ENCODE measurements at regions not wholly inside any gene's neighbourhood (a gene's known extent, or its start where the extent isn't known, plus 50 kb on each side); places are given as distances from the start of the nearest gene placed in this dataset.
"Not testable (repeated sequence)": the region's sequence is repeated elsewhere in the genome, so short reads cannot be mapped to it uniquely, and the experiment has no call there.

GRCh38 chr12:131642101-131642540 lies 68.8 kb upstream of the SFSWAP start:
- ATAC-seq (no peak), DNase-seq (no peak)
- intact Hi-C loops (cut with micrococcal nuclease), result no loop called here

GRCh38 chr12:131642771-131643170 lies 68.1 kb upstream of the SFSWAP start:
- DNase-seq (no peak), ATAC-seq (no peak)
- intact Hi-C loops (cut with micrococcal nuclease), result no loop called here

GRCh38 chr12:131643631-131644452 lies 67.0 kb upstream of the SFSWAP start:
- ATAC-seq (no peak), DNase-seq (no peak)
- intact Hi-C loops (cut with micrococcal nuclease), result no loop called here

GRCh38 chr12:131644481-131644880 lies 66.4 kb upstream of the SFSWAP start:
- intact Hi-C loops (cut with micrococcal nuclease), result no loop called here

GRCh38 chr12:131644917-131645316 lies 66.0 kb upstream of the SFSWAP start:
- ATAC-seq; intact Hi-C loops (cut with micrococcal nuclease); DNase-seq: not testable (repeated sequence)

More at GRCh38 chr12:131644481-131644880, 66.4 kb upstream of the SFSWAP start:
- ATAC-seq, result no peak
- no peak for DNase-seq

GRCh38 chr12:131645557-131645956 lies 65.3 kb upstream of the SFSWAP start:
- DNase-seq; ATAC-seq; intact Hi-C loops (cut with micrococcal nuclease): not testable (repeated sequence)

GRCh38 chr12:131646444-131646843 lies 64.4 kb upstream of the SFSWAP start:
- ATAC-seq; intact Hi-C loops (cut with micrococcal nuclease); DNase-seq: not testable (repeated sequence)

GRCh38 chr12:131647667-131648066 lies 63.2 kb upstream of the SFSWAP start:
- intact Hi-C loops (cut with micrococcal nuclease), result no loop called here
- no peak for ATAC-seq
- DNase-seq, result no peak

- not testable (repeated sequence) for DNase-seq
These were observed 55.3 kb upstream of the SFSWAP start for GRCh38 chr12:131655469-131656174.

GRCh38 chr12:131656796-131657195 lies 54.1 kb upstream of the SFSWAP start:
- intact Hi-C loops (cut with micrococcal nuclease); ATAC-seq: not testable (repeated sequence)

More at GRCh38 chr12:131655469-131656174, 55.3 kb upstream of the SFSWAP start:
- ATAC-seq; intact Hi-C loops (cut with micrococcal nuclease): not testable (repeated sequence)

GRCh38 chr12:131658605-131659004 lies 52.3 kb upstream of the SFSWAP start:
- DNase-seq; ATAC-seq; intact Hi-C loops (cut with micrococcal nuclease): not testable (repeated sequence)

More at GRCh38 chr12:131656796-131657195, 54.1 kb upstream of the SFSWAP start:
- not testable (repeated sequence) for DNase-seq

GRCh38 chr12:131659484-131659883 lies 51.4 kb upstream of the SFSWAP start:
- intact Hi-C loops (cut with micrococcal nuclease); DNase-seq: not testable (repeated sequence)
- peak; percentile 24 for ATAC-seq

- ATAC-seq; DNase-seq; intact Hi-C loops (cut with micrococcal nuclease): not testable (repeated sequence)
These were observed 50.9 kb upstream of the SFSWAP start for GRCh38 chr12:131659976-131660375.

- intact Hi-C loops (cut with micrococcal nuclease); ATAC-seq; DNase-seq: not testable (repeated sequence)
These were observed 50.5 kb upstream of the SFSWAP start for GRCh38 chr12:131660401-131660800.

Data from left ventricle myocardium superior (tissue), 1 donor.